Endodermal cell (in vitro differentiated cells): ENCODE measurements at regions not wholly inside any gene's neighbourhood (a gene's known extent, or its start where the extent isn't known, plus 50 kb on each side); places are given as distances from the start of the nearest gene placed in this dataset.

Experiments used
- DNase-seq: peaks from one replicate; pipeline ENCODE4 v3.0.0-alpha.2; 2017
- H3K27ac ChIP-seq: 2 replicates; pipeline ENCODE4 v1.5.1; 2013; ENCODE audit warnings: mild to moderate bottlenecking, low read depth, low read length, moderate library complexity
- H3K27me3 ChIP-seq: 2 replicates; pipeline ENCODE4 v1.6.1; 2013; ENCODE audit warnings: mild to moderate bottlenecking, low read length, moderate library complexity; ENCODE audit not compliant: insufficient read depth, control insufficient read depth, poor library complexity, severe bottlenecking
- H3K36me3 ChIP-seq: 2 replicates; pipeline ENCODE4 v1.7.0; 2013; ENCODE audit warnings: mild to moderate bottlenecking, low read length, moderate library complexity; ENCODE audit not compliant: control insufficient read depth, insufficient read depth
- H3K4me1 ChIP-seq: one replicate; pipeline ENCODE4 v1.7.0; 2013; ENCODE audit warnings: low read length; ENCODE audit not compliant: control insufficient read depth, insufficient read depth
- H3K4me3 ChIP-seq: 2 replicates; pipeline ENCODE4 v1.5.1; 2013; ENCODE audit warnings: mild to moderate bottlenecking, low read length, moderate library complexity
- H3K9ac ChIP-seq: 2 replicates; pipeline ENCODE4 v1.6.1; 2013; ENCODE audit warnings: mild to moderate bottlenecking, low read length, moderate library complexity; ENCODE audit not compliant: poor library complexity, severe bottlenecking; ENCODE audit errors: extremely low read depth
- H3K9me3 ChIP-seq: 2 replicates; pipeline ENCODE4 v1.6.1; 2013; ENCODE audit warnings: mild to moderate bottlenecking, low read length, moderate library complexity; ENCODE audit not compliant: control insufficient read depth
- H3K27ac Mint-ChIP-seq: 2 replicates; pipeline ENCODE4 v1.8.0; 2020; ENCODE audit warnings: mixed read lengths
- H3K27me3 Mint-ChIP-seq: 2 replicates; pipeline ENCODE4 v1.8.0; 2021; ENCODE audit warnings: mild to moderate bottlenecking, mixed read lengths; ENCODE audit not compliant: insufficient read depth
- H3K36me3 Mint-ChIP-seq: 2 replicates; pipeline ENCODE4 v1.8.0; 2020; ENCODE audit warnings: low read depth, mixed read lengths
- H3K4me1 Mint-ChIP-seq: 2 replicates; pipeline ENCODE4 v1.8.0; 2020; ENCODE audit warnings: mixed read lengths
- H3K4me3 Mint-ChIP-seq: 2 replicates; pipeline ENCODE4 v1.8.0; 2020; ENCODE audit warnings: mild to moderate bottlenecking, moderate library complexity, mixed read lengths
- H3K9me3 Mint-ChIP-seq: 2 replicates; pipeline ENCODE4 v1.8.0; 2020; ENCODE audit warnings: mild to moderate bottlenecking, mixed read lengths
- WGBS, 2 experiments: methylation state at CpG; one replicate each; pipeline versions ENCODE4 v1.1.5 to v1.1.7; 2013; ENCODE audit warnings: missing lambda C conversion rate in 2 of 2, mixed read lengths in 1 of 2; ENCODE audit not compliant: insufficient coverage in 1 of 2, insufficient read length in 1 of 2; 5-methylcytosine and 5-hydroxymethylcytosine counted together
- TF ChIP-seq, protein P1 (sequence below): fragments of 200-600 bp; sonication (generic); conservative IDR thresholded peaks from 2 replicates; pipeline ENCODE4 v1.5.0; 2021; ENCODE audit warnings: antibody characterized with exemption, mild to moderate bottlenecking

GRCh38 chr10:45239642-45240041 is 75.8 kb downstream of the OR13A1 start:
- no peak overlapping the region for H3K27ac ChIP-seq
- H3K27ac Mint-ChIP-seq, result no peak overlapping the region
- no peaks in the 10 kb centered on the region for H3K9me3 ChIP-seq
- H3K9ac ChIP-seq, result no peak overlapping the region
- H3K4me3 ChIP-seq, result no peak overlapping the region
- H3K4me3 Mint-ChIP-seq, result no peak overlapping the region
- H3K36me3 ChIP-seq, result no peaks in the 10 kb centered on the region
- WGBS, 2 experiments, result 76 to 81% methylated on average over 7 to 11 of the region's 11 CpGs
- TF ChIP-seq, protein P1, sequence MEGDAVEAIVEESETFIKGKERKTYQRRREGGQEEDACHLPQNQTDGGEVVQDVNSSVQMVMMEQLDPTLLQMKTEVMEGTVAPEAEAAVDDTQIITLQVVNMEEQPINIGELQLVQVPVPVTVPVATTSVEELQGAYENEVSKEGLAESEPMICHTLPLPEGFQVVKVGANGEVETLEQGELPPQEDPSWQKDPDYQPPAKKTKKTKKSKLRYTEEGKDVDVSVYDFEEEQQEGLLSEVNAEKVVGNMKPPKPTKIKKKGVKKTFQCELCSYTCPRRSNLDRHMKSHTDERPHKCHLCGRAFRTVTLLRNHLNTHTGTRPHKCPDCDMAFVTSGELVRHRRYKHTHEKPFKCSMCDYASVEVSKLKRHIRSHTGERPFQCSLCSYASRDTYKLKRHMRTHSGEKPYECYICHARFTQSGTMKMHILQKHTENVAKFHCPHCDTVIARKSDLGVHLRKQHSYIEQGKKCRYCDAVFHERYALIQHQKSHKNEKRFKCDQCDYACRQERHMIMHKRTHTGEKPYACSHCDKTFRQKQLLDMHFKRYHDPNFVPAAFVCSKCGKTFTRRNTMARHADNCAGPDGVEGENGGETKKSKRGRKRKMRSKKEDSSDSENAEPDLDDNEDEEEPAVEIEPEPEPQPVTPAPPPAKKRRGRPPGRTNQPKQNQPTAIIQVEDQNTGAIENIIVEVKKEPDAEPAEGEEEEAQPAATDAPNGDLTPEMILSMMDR, result no peak
- no peaks in the 10 kb centered on the region for H3K27me3 ChIP-seq
- H3K9me3 Mint-ChIP-seq, result no peaks in the 10 kb centered on the region
- no peak for DNase-seq
- H3K36me3 Mint-ChIP-seq, result no peaks in the 10 kb centered on the region
- peaks cover 11% of the 10 kb centered on the region for H3K4me1 Mint-ChIP-seq
- peaks cover 3% of the 10 kb centered on the region for H3K27me3 Mint-ChIP-seq
- no peaks in the 10 kb centered on the region for H3K4me1 ChIP-seq

- H3K36me3 ChIP-seq, result no peaks in the 10 kb centered on the region
- WGBS, 2 experiments, result 54 to 55% methylated on average over 4 to 9 of the region's 9 CpGs
- no peaks in the 10 kb centered on the region for H3K9me3 Mint-ChIP-seq
- no peaks in the 10 kb centered on the region for H3K27me3 ChIP-seq
- TF ChIP-seq, protein P1, result peak; percentile 35
- no peak overlapping the region for H3K4me3 Mint-ChIP-seq
- no peak overlapping the region for H3K27ac Mint-ChIP-seq
- H3K27ac ChIP-seq, result no peak overlapping the region
- no peak overlapping the region for H3K9ac ChIP-seq
- DNase-seq, result no peak
- H3K9me3 ChIP-seq, result no peaks in the 10 kb centered on the region
- no peaks in the 10 kb centered on the region for H3K36me3 Mint-ChIP-seq
- H3K4me1 ChIP-seq, result no peaks in the 10 kb centered on the region
- peaks cover 3% of the 10 kb centered on the region for H3K27me3 Mint-ChIP-seq
- H3K4me3 ChIP-seq, result no peak overlapping the region
- H3K4me1 Mint-ChIP-seq, result peaks cover 10% of the 10 kb centered on the region
Observed at GRCh38 chr10:45241865-45242520, 73.4 kb downstream of the OR13A1 start.

GRCh38 chr10:45243261-45243660 is 72.1 kb downstream of the OR13A1 start:
- Mint-ChIP-seq H3K4me1 (peaks cover 10% of the 10 kb centered on the region), H3K27me3 (peaks cover 3% of the 10 kb centered on the region)
- no peak overlapping the region for H3K9ac ChIP-seq

More at GRCh38 chr10:45243261-45243660, 72.1 kb downstream of the OR13A1 start:
- WGBS, 2 experiments, result 89% methylated on average over 2 of the region's 2 CpGs; no CpG with 5 or more reads in 1 of the 2 experiments
- Histone ChIP-seq H3K36me3 (no peaks in the 10 kb centered on the region), H3K27me3 (no peaks in the 10 kb centered on the region), H3K9me3 (no peaks in the 10 kb centered on the region), H3K4me1 (no peaks in the 10 kb centered on the region), H3K27ac (no peak overlapping the region), H3K4me3 (no peak overlapping the region)
- no peak overlapping the region for H3K4me3 Mint-ChIP-seq
- no peak for DNase-seq
- H3K9me3 Mint-ChIP-seq, result no peaks in the 10 kb centered on the region
- no peaks in the 10 kb centered on the region for H3K36me3 Mint-ChIP-seq
- no peak overlapping the region for H3K27ac Mint-ChIP-seq
- TF ChIP-seq, protein P1, result no peak
